Loucy (cell line): ENCODE measurements at regions not wholly inside any gene's neighbourhood (a gene's known extent, or its start where the extent isn't known, plus 50 kb on each side); places are given as distances from the start of the nearest gene placed in this dataset.

Experiments
- H2AFZ ChIP-seq: fragments of 200-600 bp; sonication (generic); 2 replicates; pipeline ENCODE4 v1.6.0; 2016; ENCODE audit warnings: antibody characterized with exemption, mild to moderate bottlenecking, low read length, moderate library complexity
- H3F3A ChIP-seq: fragments of 200-600 bp; 2 replicates; pipeline ENCODE4 v1.6.0; 2016; ENCODE audit warnings: antibody characterized with exemption, low read depth, mild to moderate bottlenecking
- H3K27me3 ChIP-seq: fragments of 200-600 bp; sonication (generic); 2 replicates; pipeline ENCODE4 v1.6.1; 2014; ENCODE audit warnings: low read length, mild to moderate bottlenecking; ENCODE audit not compliant: insufficient read depth, poor library complexity, severe bottlenecking
- H3K36me3 ChIP-seq: fragments of 200-600 bp; sonication (generic); 2 replicates; pipeline ENCODE4 v1.6.1; 2016; ENCODE audit warnings: low read length; ENCODE audit not compliant: insufficient read depth
- H3K4me1 ChIP-seq: fragments of 200-600 bp; sonication (generic); 2 replicates; pipeline ENCODE4 v1.5.1; 2014; ENCODE audit warnings: low read length, mild to moderate bottlenecking; ENCODE audit not compliant: insufficient read depth, poor library complexity, severe bottlenecking
- H3K4me2 ChIP-seq: fragments of 200-600 bp; sonication (generic); 2 replicates; pipeline ENCODE4 v1.6.0; 2014; ENCODE audit warnings: antibody characterized with exemption, low read length, low read depth, mild to moderate bottlenecking; ENCODE audit not compliant: poor library complexity, severe bottlenecking
- H3K4me3 ChIP-seq: fragments of 200-600 bp; sonication (generic); 2 replicates; pipeline ENCODE4 v1.5.1; 2014; ENCODE audit warnings: low read length, mild to moderate bottlenecking, mixed read lengths; ENCODE audit not compliant: poor library complexity, severe bottlenecking
- H3K79me2 ChIP-seq: fragments of 200-600 bp; sonication (generic); 2 replicates; pipeline ENCODE4 v1.6.1; 2014; ENCODE audit warnings: low read length; ENCODE audit not compliant: insufficient read depth
- H3K9ac ChIP-seq: fragments of 200-600 bp; sonication (generic); 2 replicates; pipeline ENCODE4 v1.6.0; 2014; ENCODE audit warnings: mild to moderate bottlenecking, low read depth, low read length, moderate library complexity; ENCODE audit not compliant: poor library complexity, severe bottlenecking
- H3K9me2 ChIP-seq: fragments of 200-600 bp; sonication (generic); replicated peaks from 2 replicates; pipeline ENCODE4 v1.6.1; 2016; ENCODE audit warnings: low read depth, low read length, mixed read lengths
- H3K9me3 ChIP-seq: fragments of 200-600 bp; sonication (generic); 2 replicates; pipeline ENCODE4 v1.6.1; 2014; ENCODE audit warnings: mild to moderate bottlenecking, antibody characterized with exemption, low read length, low read depth; ENCODE audit not compliant: insufficient read depth
- H4K20me1 ChIP-seq: fragments of 200-600 bp; sonication (generic); 2 replicates; pipeline ENCODE4 v1.6.0; 2014; ENCODE audit warnings: antibody characterized with exemption, low read length, mild to moderate bottlenecking; ENCODE audit not compliant: insufficient read depth, poor library complexity, severe bottlenecking
- EZH2phosphoT487 ChIP-seq: fragments of 200-600 bp; IDR thresholded peaks from 2 replicates; pipeline ENCODE4 v1.6.1; 2018; ENCODE audit warnings: antibody characterized with exemption, mild to moderate bottlenecking, moderate library complexity, borderline replicate concordance
- TF ChIP-seq, protein P1 (sequence below): fragments of 200-600 bp; sonication (generic); conservative IDR thresholded peaks from 2 replicates; pipeline ENCODE4 v1.5.1; 2014; ENCODE audit warnings: mild to moderate bottlenecking, antibody characterized with exemption, low read length

DNA sequence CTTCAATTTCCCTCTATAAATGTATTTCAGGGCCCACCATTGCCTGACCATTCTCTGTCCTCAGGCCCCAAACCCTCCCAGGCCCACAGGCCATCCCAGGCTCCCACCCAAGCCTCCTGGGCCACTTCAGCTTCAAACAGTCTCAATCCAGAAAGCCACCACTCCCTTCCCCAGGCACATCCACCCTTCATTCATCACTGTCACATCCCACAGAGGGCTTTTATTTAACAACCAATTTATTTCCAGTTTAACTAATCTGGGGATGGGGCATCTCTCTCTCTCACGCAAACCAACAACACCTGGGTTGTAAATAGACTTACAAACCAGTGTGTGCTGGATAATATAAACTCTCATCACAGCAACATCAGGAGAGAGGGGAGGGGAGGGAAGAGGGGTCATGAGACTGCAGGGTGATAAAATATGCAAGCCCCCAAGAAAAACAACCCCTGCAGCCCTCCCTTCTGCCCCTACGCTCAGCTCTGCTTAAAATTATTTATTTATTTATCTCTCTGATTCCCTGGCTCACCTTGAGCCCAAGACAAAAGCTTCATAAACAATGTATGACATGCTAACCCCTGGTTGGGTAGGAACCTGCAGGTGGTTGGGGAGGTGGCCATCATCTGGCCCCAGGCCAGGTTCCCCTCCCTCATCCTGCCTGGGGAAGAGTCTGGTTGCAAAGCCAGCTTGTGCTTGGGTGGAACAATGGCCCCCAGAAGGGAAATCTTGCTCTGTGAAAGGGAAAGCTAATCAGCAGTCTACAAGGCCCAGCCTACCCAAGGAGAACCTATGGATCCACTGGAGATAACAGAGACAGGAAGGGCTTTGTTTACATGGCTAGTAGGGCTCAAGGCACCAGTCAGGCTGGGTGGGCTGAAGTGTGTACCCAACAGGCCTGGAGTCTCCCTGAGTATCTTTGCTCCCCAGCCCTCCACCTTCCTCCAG, 359.2 kb downstream of the BUD13 start:
- Histone ChIP-seq H3F3A (no peaks in the 10 kb centered on the region), H2AFZ (no peak overlapping the region), H3K36me3 (no peaks in the 10 kb centered on the region), H3K4me1 (no peaks in the 10 kb centered on the region), H3K4me3 (no peak overlapping the region), H3K9me2 (no peaks in the 10 kb centered on the region), H3K79me2 (no peaks in the 10 kb centered on the region), H3K4me2 (no peak overlapping the region), H3K9me3 (no peaks in the 10 kb centered on the region), H3K27me3 (no peaks in the 10 kb centered on the region), H3K9ac (no peak overlapping the region), H4K20me1 (no peaks in the 10 kb centered on the region)
- TF ChIP-seq, protein P1, sequence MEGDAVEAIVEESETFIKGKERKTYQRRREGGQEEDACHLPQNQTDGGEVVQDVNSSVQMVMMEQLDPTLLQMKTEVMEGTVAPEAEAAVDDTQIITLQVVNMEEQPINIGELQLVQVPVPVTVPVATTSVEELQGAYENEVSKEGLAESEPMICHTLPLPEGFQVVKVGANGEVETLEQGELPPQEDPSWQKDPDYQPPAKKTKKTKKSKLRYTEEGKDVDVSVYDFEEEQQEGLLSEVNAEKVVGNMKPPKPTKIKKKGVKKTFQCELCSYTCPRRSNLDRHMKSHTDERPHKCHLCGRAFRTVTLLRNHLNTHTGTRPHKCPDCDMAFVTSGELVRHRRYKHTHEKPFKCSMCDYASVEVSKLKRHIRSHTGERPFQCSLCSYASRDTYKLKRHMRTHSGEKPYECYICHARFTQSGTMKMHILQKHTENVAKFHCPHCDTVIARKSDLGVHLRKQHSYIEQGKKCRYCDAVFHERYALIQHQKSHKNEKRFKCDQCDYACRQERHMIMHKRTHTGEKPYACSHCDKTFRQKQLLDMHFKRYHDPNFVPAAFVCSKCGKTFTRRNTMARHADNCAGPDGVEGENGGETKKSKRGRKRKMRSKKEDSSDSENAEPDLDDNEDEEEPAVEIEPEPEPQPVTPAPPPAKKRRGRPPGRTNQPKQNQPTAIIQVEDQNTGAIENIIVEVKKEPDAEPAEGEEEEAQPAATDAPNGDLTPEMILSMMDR, result no peak
- TF ChIP-seq EZH2phosphoT487, result no peak

- Histone ChIP-seq H3K36me3 (no peaks in the 10 kb centered on the region), H3K4me3 (no peak overlapping the region), H3K4me1 (no peaks in the 10 kb centered on the region), H3K9me2 (no peaks in the 10 kb centered on the region), H3K9ac (no peak overlapping the region), H2AFZ (no peak overlapping the region), H3F3A (no peaks in the 10 kb centered on the region), H4K20me1 (no peaks in the 10 kb centered on the region), H3K79me2 (no peaks in the 10 kb centered on the region), H3K9me3 (no peaks in the 10 kb centered on the region), H3K4me2 (no peak overlapping the region), H3K27me3 (no peaks in the 10 kb centered on the region)
- TF ChIP-seq, protein P1, result no peak
- TF ChIP-seq EZH2phosphoT487, result no peak
Measured at GRCh38 chr11:116412118-116412889, 360.5 kb downstream of the BUD13 start.

DNA sequence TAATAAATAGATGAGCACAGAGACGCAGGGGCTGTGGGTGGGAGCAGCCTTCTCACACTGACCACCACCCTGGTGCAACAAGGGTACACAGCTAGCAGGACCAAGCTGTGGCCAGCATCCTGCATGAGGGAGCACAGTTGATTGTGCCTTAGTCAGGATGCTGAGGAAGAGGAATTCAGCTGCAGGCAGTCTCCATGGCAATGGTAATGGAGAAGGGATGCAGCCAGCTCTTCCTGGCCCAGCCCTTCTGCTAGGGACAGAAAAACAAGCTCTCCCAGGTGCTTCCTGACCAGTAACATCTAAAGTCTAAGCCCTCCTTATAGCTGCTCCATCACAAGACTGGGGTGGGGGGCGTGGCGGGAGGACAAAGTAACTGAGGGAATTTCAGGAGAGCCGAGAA, 363.5 kb downstream of the BUD13 start:
- no peaks in the 10 kb centered on the region for H3K9me2 ChIP-seq
- H3K27me3 ChIP-seq, result no peaks in the 10 kb centered on the region
- no peaks in the 10 kb centered on the region for H3K4me1 ChIP-seq
- no peaks in the 10 kb centered on the region for H4K20me1 ChIP-seq
- H3K9ac ChIP-seq, result no peak overlapping the region
- H3K36me3 ChIP-seq, result no peaks in the 10 kb centered on the region
- TF ChIP-seq EZH2phosphoT487, result no peak
- TF ChIP-seq, protein P1, result no peak
- no peak overlapping the region for H3K4me3 ChIP-seq
- H3K9me3 ChIP-seq, result no peaks in the 10 kb centered on the region
- no peak overlapping the region for H3K4me2 ChIP-seq
- no peak overlapping the region for H2AFZ ChIP-seq
- H3F3A ChIP-seq, result no peaks in the 10 kb centered on the region
- no peaks in the 10 kb centered on the region for H3K79me2 ChIP-seq
